ENCODE measurements at regions not wholly inside any gene's neighbourhood (a gene's known extent, or its start where the extent isn't known, plus 50 kb on each side); places are given as distances from the start of the nearest gene placed in this dataset.

DNA sequence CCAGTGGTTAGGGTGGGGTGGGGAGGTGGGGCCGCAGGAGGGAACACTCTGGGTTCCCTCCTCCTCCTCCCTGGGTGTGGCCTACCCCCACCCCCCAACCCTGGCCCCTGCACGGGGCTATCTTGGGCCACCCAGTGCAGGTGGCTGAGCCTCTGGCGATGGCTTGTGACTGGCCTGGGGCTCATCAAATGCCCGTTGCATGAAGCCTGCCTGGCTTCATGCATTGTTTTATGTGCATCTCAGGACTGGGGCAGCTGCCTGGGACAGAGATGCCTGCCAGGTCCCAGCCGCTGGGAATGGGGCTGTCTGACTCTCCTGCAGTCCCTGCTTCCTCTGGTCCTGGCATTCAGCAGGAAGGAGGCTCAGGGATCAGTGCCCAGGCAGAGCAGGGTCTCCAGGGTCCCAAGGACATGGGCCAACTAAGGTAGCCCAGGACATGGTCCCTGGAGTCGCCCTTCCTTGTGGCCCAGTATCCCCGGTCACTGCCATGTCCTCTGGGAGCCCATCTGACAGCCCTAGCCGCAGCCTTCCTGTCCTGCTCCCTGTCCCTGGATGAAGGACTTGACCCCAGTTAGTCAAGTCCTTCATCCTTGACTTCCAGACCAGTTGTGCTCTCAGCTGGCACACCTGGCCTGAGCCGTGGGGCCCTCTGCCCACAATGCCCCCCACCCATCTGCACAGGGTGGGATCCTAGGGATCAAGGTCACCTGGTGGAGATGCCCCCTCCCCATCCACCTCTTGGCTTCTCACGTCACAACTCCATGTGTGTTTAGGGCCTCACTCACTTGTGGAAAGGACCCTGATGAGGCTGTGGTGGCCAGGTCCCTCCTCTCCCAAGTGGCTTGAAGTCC, 112.1 kb upstream of the FGF3 start:
- Histone ChIP-seq H3K36me3 (ENCODE audit: insufficient read depth, low read length) (no peaks in the 10 kb centered on the region), H3K27me3 (ENCODE audit: insufficient read depth, low read length, poor library complexity, severe bottlenecking) (no peaks in the 10 kb centered on the region), H3K4me3 (ENCODE audit: low read length, poor library complexity, severe bottlenecking) (no peak overlapping the region), H3F3A (ENCODE audit: low read depth) (no peaks in the 10 kb centered on the region), H3K9me2 (replicated peaks; ENCODE audit: low read depth, low read length) (no peaks in the 10 kb centered on the region), H3K9ac (ENCODE audit: low read depth, low read length, poor library complexity, severe bottlenecking) (no peak overlapping the region), H4K20me1 (ENCODE audit: insufficient read depth, low read length, poor library complexity, severe bottlenecking) (no peaks in the 10 kb centered on the region), H3K79me2 (ENCODE audit: insufficient read depth, low read length) (no peaks in the 10 kb centered on the region), H3K4me1 (ENCODE audit: insufficient read depth, low read length, poor library complexity, severe bottlenecking) (peaks cover 3% of the 10 kb centered on the region), H3K9me3 (ENCODE audit: insufficient read depth, low read depth, low read length) (no peaks in the 10 kb centered on the region), H2AFZ (ENCODE audit: low read length) (no peak overlapping the region), H3K4me2 (ENCODE audit: low read depth, low read length, poor library complexity, severe bottlenecking) (no peak overlapping the region)
- no peak for TF ChIP-seq EZH2phosphoT487 (IDR thresholded peaks at IDR 0.05; ENCODE audit: borderline replicate concordance)
- TF ChIP-seq, protein P1, sequence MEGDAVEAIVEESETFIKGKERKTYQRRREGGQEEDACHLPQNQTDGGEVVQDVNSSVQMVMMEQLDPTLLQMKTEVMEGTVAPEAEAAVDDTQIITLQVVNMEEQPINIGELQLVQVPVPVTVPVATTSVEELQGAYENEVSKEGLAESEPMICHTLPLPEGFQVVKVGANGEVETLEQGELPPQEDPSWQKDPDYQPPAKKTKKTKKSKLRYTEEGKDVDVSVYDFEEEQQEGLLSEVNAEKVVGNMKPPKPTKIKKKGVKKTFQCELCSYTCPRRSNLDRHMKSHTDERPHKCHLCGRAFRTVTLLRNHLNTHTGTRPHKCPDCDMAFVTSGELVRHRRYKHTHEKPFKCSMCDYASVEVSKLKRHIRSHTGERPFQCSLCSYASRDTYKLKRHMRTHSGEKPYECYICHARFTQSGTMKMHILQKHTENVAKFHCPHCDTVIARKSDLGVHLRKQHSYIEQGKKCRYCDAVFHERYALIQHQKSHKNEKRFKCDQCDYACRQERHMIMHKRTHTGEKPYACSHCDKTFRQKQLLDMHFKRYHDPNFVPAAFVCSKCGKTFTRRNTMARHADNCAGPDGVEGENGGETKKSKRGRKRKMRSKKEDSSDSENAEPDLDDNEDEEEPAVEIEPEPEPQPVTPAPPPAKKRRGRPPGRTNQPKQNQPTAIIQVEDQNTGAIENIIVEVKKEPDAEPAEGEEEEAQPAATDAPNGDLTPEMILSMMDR (conservative IDR thresholded peaks at IDR 0.05; ENCODE audit: low read length) = no peak

DNA sequence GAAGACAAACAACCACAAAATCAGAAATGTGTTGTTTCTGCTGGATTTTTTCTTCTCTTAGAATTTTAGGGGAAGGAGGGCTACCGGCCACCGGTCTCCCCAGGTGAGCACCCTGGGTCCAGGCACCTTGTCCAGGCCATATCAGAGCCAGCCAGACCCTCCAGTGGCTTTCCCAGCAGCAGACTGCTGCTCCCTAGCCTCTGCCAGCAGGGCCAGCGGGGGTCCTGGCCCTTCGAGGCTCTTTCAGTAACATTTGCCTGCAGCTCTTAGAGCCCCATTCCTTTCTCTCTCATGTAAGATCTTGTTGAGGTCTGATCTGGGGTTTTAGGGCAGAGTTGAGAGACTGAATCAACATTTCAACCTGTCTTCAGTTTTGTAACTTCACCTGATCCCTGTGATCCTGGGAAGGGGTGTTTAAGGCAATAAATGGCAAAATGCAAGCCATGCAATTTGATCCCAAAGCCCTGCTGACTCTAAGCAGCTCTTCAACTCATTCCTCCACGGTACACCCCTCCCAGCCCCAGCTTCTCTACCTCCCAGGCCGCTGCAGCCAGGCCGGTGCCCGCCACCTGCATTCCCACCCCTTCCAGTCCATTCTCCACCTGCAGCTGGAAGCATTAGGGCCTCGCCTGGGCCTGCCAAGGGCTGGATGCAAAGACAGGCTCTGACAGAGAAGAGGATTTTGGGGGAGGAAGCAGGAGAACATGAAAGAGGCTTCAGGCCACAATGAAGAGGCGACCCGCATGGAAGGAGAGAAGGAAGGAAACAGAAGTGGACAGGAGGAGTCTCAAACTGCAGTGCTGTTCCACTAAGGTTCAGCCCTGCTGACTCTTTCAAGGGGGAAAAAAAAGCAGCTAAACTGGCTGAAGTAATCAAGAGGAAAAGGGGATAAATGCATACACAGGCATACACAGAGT, 113.0 kb upstream of the FGF3 start:
- Histone ChIP-seq H3K36me3 (ENCODE audit: insufficient read depth, low read length) (no peaks in the 10 kb centered on the region), H3K9me2 (replicated peaks; ENCODE audit: low read depth, low read length) (no peaks in the 10 kb centered on the region), H2AFZ (ENCODE audit: low read length) (0 out of 2 replicates have a peak overlapping the region, but pooled peaks have one; percentile 39), H3K9me3 (ENCODE audit: insufficient read depth, low read depth, low read length) (no peaks in the 10 kb centered on the region), H3F3A (ENCODE audit: low read depth) (no peaks in the 10 kb centered on the region), H3K4me2 (ENCODE audit: low read depth, low read length, poor library complexity, severe bottlenecking) (no peak overlapping the region), H3K4me1 (ENCODE audit: insufficient read depth, low read length, poor library complexity, severe bottlenecking) (no peaks in the 10 kb centered on the region), H3K4me3 (ENCODE audit: low read length, poor library complexity, severe bottlenecking) (no peak overlapping the region), H3K79me2 (ENCODE audit: insufficient read depth, low read length) (no peaks in the 10 kb centered on the region), H3K9ac (ENCODE audit: low read depth, low read length, poor library complexity, severe bottlenecking) (no peak overlapping the region), H4K20me1 (ENCODE audit: insufficient read depth, low read length, poor library complexity, severe bottlenecking) (no peaks in the 10 kb centered on the region), H3K27me3 (ENCODE audit: insufficient read depth, low read length, poor library complexity, severe bottlenecking) (no peaks in the 10 kb centered on the region)
- no peak for TF ChIP-seq EZH2phosphoT487 (IDR thresholded peaks at IDR 0.05; ENCODE audit: borderline replicate concordance)
- TF ChIP-seq, protein P1 (conservative IDR thresholded peaks at IDR 0.05; ENCODE audit: low read length) = no peak

DNA sequence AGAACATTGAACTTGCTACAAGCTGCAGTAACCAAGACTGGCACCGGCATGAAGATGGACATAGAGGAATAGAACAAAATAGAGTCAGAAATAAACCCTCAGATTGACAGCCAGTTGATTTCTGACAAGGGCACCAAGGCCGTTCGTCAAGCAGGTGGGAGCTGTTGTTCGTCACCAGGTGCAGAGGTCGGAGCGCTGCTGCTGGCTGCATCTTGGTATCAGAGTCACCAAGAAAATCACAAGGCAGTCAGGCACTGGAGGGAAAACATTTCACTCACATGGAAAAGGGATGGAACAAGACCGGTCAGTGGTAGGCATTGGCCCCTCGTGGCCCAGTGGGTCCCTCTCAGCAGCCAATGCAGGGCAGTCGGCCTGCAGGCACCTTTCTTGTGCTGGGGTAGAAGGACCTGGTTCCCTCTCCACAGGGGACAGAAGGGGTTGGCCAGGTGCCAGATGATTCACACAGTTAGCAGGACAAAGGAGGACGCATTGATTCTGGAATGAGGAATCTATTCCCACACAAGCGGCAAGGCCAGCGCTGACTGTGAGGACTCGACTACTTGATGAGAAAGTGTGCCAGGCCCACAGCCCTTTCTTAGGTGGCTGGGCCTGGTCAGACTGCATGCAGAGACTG, 115.8 kb upstream of the FGF3 start:
- H3K9ac ChIP-seq (ENCODE audit: low read depth, low read length, poor library complexity, severe bottlenecking) = no peak overlapping the region

More for the DNA sequence above, 115.8 kb upstream of the FGF3 start:
- Histone ChIP-seq H3K79me2 (ENCODE audit: insufficient read depth, low read length) (no peaks in the 10 kb centered on the region), H3K9me2 (replicated peaks; ENCODE audit: low read depth, low read length) (no peaks in the 10 kb centered on the region), H3K27me3 (ENCODE audit: insufficient read depth, low read length, poor library complexity, severe bottlenecking) (no peaks in the 10 kb centered on the region), H3K9me3 (ENCODE audit: insufficient read depth, low read depth, low read length) (no peaks in the 10 kb centered on the region), H3K4me1 (ENCODE audit: insufficient read depth, low read length, poor library complexity, severe bottlenecking) (no peaks in the 10 kb centered on the region), H3F3A (ENCODE audit: low read depth) (no peaks in the 10 kb centered on the region), H3K4me3 (ENCODE audit: low read length, poor library complexity, severe bottlenecking) (no peak overlapping the region), H4K20me1 (ENCODE audit: insufficient read depth, low read length, poor library complexity, severe bottlenecking) (no peaks in the 10 kb centered on the region), H3K4me2 (ENCODE audit: low read depth, low read length, poor library complexity, severe bottlenecking) (no peak overlapping the region), H3K36me3 (ENCODE audit: insufficient read depth, low read length) (no peaks in the 10 kb centered on the region), H2AFZ (ENCODE audit: low read length) (no peak overlapping the region)
- no peak for TF ChIP-seq EZH2phosphoT487 (IDR thresholded peaks at IDR 0.05; ENCODE audit: borderline replicate concordance)
- TF ChIP-seq, protein P1 (conservative IDR thresholded peaks at IDR 0.05; ENCODE audit: low read length) = no peak
